Adrenal gland (tissue), 5 donors: ENCODE measurements at regions not wholly inside any gene's neighbourhood (a gene's known extent, or its start where the extent isn't known, plus 50 kb on each side); places are given as distances from the start of the nearest gene placed in this dataset.

Experiments
- POLR2A ChIP-seq, 2 donors: fragments of 450-650 bp; IDR thresholded peaks; one replicate each; pipeline ENCODE4 v1.6.1; 2017; ENCODE audit warnings: antibody characterized with exemption in 2 of 2, mild to moderate bottlenecking in 2 of 2, moderate library complexity in 1 of 2
- TF ChIP-seq, protein P1 (sequence below), 6 experiments: fragments of 450-650 bp in 4 of 6; fragments of 200-600 bp in 2 of 6; sonication (generic) in 1 of 6; IDR thresholded peaks; 1 replicate in 5 of 6; 2 replicates in 1 of 6; pipeline versions ENCODE4 v1.5.1 to v1.8.0; 2016 to 2021; ENCODE audit warnings: antibody characterized with exemption in 6 of 6, mild to moderate bottlenecking in 2 of 6, moderate library complexity in 1 of 6
- donor health status: DM: no; HTN: no; CAD: no.

DNA sequence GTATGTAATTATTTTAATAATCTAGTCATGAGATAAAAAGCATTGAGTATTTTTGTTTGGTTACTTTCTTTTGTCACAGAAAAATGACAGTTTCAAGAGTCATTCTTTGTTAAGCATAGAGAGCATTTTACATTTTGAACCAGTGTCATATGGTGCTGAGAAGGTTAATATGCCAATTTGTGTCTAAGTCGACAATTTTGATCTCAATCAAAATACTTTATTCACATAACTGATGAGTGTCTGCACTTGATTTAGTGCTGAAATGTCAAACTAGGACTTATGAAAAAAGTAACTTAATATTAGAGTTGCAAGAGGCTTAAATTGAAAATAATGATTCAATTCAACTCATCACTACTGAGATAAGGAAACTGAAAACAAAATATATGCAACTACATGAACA, 1804.6 kb upstream of the ACO1 start:
- TF ChIP-seq, protein P1, sequence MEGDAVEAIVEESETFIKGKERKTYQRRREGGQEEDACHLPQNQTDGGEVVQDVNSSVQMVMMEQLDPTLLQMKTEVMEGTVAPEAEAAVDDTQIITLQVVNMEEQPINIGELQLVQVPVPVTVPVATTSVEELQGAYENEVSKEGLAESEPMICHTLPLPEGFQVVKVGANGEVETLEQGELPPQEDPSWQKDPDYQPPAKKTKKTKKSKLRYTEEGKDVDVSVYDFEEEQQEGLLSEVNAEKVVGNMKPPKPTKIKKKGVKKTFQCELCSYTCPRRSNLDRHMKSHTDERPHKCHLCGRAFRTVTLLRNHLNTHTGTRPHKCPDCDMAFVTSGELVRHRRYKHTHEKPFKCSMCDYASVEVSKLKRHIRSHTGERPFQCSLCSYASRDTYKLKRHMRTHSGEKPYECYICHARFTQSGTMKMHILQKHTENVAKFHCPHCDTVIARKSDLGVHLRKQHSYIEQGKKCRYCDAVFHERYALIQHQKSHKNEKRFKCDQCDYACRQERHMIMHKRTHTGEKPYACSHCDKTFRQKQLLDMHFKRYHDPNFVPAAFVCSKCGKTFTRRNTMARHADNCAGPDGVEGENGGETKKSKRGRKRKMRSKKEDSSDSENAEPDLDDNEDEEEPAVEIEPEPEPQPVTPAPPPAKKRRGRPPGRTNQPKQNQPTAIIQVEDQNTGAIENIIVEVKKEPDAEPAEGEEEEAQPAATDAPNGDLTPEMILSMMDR (IDR thresholded peaks at IDR 0.05): no peak
- TF ChIP-seq POLR2A (IDR thresholded peaks at IDR 0.05): no peak
